Upper lobe of left lung (tissue), 4 donors: ENCODE measurements at regions not wholly inside any gene's neighbourhood (a gene's known extent, or its start where the extent isn't known, plus 50 kb on each side); places are given as distances from the start of the nearest gene placed in this dataset.

Experiments used
- POLR2A ChIP-seq, 4 donors: fragments of 450-650 bp; IDR thresholded peaks; one replicate each; pipeline ENCODE4 v1.5.1; 2016 to 2017; ENCODE audit warnings: antibody characterized with exemption in 4 of 4, mild to moderate bottlenecking in 2 of 4
- POLR2AphosphoS5 ChIP-seq, 2 donors: sonication (generic); formaldehyde crosslinking; IDR thresholded peaks; one replicate each; pipeline ENCODE4 v1.5.1; 2017; ENCODE audit warnings: antibody characterized with exemption in 2 of 2
- TF ChIP-seq, protein P1 (sequence below), 6 experiments: fragments of 450-650 bp in 4 of 6; fragments of 200-600 bp in 2 of 6; sonication (generic) in 2 of 6; IDR thresholded peaks; one replicate each; pipeline ENCODE4 v1.5.1; 2016 to 2019; ENCODE audit warnings: antibody characterized with exemption in 6 of 6

DNA sequence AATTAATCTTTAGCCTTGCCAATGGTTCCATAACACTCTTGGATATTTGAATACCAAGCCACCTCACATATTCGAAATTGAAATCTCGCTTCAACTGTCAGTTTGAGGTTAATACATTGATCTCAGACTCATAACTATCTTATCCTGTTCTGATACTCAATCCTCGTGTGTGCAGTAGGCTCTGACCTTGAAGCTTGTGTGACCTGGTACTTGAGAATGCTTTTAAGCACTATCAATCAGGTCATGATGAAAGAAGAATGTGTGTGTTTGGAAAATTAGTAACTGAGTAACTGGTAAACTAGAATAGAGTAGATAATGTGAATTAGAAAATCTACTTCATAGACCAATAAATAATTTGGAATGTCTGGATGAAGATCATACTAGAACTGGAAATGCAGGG is 1266.7 kb downstream of the MAT2B start:
- TF ChIP-seq, protein P1, sequence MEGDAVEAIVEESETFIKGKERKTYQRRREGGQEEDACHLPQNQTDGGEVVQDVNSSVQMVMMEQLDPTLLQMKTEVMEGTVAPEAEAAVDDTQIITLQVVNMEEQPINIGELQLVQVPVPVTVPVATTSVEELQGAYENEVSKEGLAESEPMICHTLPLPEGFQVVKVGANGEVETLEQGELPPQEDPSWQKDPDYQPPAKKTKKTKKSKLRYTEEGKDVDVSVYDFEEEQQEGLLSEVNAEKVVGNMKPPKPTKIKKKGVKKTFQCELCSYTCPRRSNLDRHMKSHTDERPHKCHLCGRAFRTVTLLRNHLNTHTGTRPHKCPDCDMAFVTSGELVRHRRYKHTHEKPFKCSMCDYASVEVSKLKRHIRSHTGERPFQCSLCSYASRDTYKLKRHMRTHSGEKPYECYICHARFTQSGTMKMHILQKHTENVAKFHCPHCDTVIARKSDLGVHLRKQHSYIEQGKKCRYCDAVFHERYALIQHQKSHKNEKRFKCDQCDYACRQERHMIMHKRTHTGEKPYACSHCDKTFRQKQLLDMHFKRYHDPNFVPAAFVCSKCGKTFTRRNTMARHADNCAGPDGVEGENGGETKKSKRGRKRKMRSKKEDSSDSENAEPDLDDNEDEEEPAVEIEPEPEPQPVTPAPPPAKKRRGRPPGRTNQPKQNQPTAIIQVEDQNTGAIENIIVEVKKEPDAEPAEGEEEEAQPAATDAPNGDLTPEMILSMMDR (IDR thresholded peaks at IDR 0.05): no peak
- TF ChIP-seq POLR2AphosphoS5 (IDR thresholded peaks at IDR 0.05) (no peak), POLR2A (IDR thresholded peaks at IDR 0.05) (no peak)
